Psoas muscle (tissue), 7 donors: ENCODE measurements at regions not wholly inside any gene's neighbourhood (a gene's known extent, or its start where the extent isn't known, plus 50 kb on each side); places are given as distances from the start of the nearest gene placed in this dataset.

Experiments
- ATAC-seq, 4 donors: fragments of 200-7000 bp; cut with Tn5 transposase; one replicate each; pipeline ENCODE4 v1.9.1; 2020; ENCODE audit warnings: moderate library complexity in 3 of 4, mild to moderate bottlenecking in 2 of 4
- DNase-seq, 2 donors: peaks; one replicate each; pipeline ENCODE4 v3.0.0-alpha.2; 2020
- H3K27ac ChIP-seq: fragments of 200-600 bp; one replicate; pipeline ENCODE4 v1.8.0; 2022
- H3K27me3 ChIP-seq, 3 donors: fragments of 200-600 bp in 1 of 3; one replicate each; pipeline versions ENCODE4 v1.6.1 to v1.8.0; 2013 to 2022; ENCODE audit warnings: low read length in 2 of 3, mild to moderate bottlenecking in 2 of 3, moderate library complexity in 1 of 3; ENCODE audit not compliant: insufficient read depth in 3 of 3
- H3K36me3 ChIP-seq, 2 donors: fragments of 200-600 bp in 1 of 2; one replicate each; pipeline versions ENCODE4 v1.6.1 to v1.8.0; 2013 to 2022; ENCODE audit warnings: low read depth in 1 of 2, mild to moderate bottlenecking in 1 of 2, moderate library complexity in 1 of 2; ENCODE audit not compliant: insufficient read depth in 1 of 2
- H3K4me1 ChIP-seq: fragments of 200-600 bp; one replicate; pipeline ENCODE4 v1.8.0; 2022
- H3K4me3 ChIP-seq: fragments of 200-600 bp; one replicate; pipeline ENCODE4 v1.8.0; 2022; ENCODE audit warnings: mild to moderate bottlenecking
- H3K9me3 ChIP-seq: fragments of 200-600 bp; one replicate; pipeline ENCODE4 v1.8.0; 2022
- WGBS, 3 donors: extraction: QIAGEN DNeasy Blood & Tissue Kit; methylation state at CpG; one replicate each; pipeline versions ENCODE4 v1.1.6 to v1.1.7; 2013; 5-methylcytosine and 5-hydroxymethylcytosine counted together
- intact Hi-C, 2 donors: fragments of 100-400 bp; cut with DNase I; formaldehyde crosslinking; loops; one replicate each; pipeline versions ENCODE4 v1.11.0 to v1.14.2; 2022
- TF ChIP-seq, protein P1 (sequence below): fragments of 200-600 bp; IDR thresholded peaks from one replicate; pipeline ENCODE4 v1.8.0; 2022; ENCODE audit warnings: antibody characterized with exemption
- donor health status: healthy with polysubstance abuse.
- donor health status: DM: no; HTN: no; CAD: no; lungs with moderate emphysema.
- donor health status: Bipolar disorder and iron deficiency.
- donor health status: healthy.
- donor health status: DM: yes; HTN: yes; CAD: no.
- donor health status: DM: no; HTN: no; CAD: no.
- donor health status: DM: yes; HTN: yes; CAD: no.

DNA sequence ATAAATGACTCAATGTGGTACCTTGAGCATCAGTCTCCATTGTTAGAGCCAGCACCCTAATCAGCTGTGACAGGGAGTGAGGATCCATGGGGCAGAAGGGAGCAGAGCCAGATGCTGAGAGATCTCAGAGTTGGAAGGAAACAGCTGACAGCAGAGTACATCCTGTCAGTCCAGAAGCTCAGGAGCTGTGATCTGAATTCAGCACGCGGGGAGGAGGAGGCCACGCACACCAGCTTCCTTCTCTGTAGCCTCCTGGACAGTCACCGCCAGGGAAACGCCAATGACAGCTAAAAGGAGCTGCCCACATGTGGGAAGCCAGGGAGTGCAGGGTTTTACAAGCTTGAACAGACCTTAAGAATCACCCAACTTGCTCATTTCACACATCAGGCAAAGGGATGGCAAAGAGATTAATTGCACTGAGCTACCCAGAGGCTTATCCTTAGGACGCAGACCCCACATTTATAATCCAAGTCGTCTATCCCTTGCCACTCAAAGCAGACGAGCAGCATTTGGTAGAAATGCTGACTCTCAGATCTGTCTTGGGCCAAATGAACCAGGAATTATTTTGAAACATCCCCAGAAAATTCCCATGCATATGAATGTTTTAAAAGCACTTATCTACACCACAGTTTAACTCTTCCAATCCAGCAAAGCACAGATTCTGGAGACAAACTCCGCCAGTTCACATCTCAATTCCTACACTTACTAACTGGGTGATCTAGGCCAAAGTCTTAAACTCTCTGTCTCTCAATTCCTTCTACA, 322.6 kb upstream of the TMTC1 start:
- Histone ChIP-seq H3K9me3 (no peaks in the 10 kb centered on the region), H3K27me3 (no peaks in the 10 kb centered on the region), H3K4me1 (no peaks in the 10 kb centered on the region), H3K4me3 (no peak overlapping the region), H3K36me3 (no peaks in the 10 kb centered on the region), H3K27ac (no peak overlapping the region)
- TF ChIP-seq, protein P1, sequence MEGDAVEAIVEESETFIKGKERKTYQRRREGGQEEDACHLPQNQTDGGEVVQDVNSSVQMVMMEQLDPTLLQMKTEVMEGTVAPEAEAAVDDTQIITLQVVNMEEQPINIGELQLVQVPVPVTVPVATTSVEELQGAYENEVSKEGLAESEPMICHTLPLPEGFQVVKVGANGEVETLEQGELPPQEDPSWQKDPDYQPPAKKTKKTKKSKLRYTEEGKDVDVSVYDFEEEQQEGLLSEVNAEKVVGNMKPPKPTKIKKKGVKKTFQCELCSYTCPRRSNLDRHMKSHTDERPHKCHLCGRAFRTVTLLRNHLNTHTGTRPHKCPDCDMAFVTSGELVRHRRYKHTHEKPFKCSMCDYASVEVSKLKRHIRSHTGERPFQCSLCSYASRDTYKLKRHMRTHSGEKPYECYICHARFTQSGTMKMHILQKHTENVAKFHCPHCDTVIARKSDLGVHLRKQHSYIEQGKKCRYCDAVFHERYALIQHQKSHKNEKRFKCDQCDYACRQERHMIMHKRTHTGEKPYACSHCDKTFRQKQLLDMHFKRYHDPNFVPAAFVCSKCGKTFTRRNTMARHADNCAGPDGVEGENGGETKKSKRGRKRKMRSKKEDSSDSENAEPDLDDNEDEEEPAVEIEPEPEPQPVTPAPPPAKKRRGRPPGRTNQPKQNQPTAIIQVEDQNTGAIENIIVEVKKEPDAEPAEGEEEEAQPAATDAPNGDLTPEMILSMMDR, result no peak
- 40 to 51% (median 47%) methylated on average over 9 of the region's 9 CpGs for WGBS, 3 donors
- intact Hi-C loops, result no loop called here
- no peak for DNase-seq
- ATAC-seq, result no peak

DNA sequence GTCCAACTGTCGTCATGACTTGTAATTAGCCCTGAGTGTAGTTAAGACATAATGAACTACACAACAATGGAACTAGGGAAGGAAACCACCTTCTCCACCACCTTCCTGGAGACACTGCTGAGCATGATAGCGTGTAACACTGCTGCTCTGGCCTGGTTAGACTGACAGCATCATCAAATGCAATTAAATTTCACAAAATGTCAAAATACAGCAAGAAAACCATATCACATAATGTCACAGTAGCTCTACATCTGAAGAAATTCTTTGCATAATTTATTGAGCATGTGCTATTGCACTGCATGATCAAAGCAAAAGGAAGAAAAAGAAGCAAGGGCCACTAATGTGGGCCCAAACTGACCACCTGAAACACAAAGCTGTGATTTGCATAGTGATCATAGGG, 321.8 kb upstream of the TMTC1 start:
- no peaks in the 10 kb centered on the region for H3K4me1 ChIP-seq
- ATAC-seq (no peak), DNase-seq (no peak)
- no peaks in the 10 kb centered on the region for H3K27me3 ChIP-seq
- no peak overlapping the region for H3K4me3 ChIP-seq
- no peaks in the 10 kb centered on the region for H3K36me3 ChIP-seq
- WGBS, 3 donors, result 70 to 81% (median 75%) methylated on average over 2 of the region's 2 CpGs
- H3K9me3 ChIP-seq, result no peaks in the 10 kb centered on the region
- intact Hi-C loops, result no loop called here
- H3K27ac ChIP-seq, result no peak overlapping the region
- TF ChIP-seq, protein P1, result no peak

DNA sequence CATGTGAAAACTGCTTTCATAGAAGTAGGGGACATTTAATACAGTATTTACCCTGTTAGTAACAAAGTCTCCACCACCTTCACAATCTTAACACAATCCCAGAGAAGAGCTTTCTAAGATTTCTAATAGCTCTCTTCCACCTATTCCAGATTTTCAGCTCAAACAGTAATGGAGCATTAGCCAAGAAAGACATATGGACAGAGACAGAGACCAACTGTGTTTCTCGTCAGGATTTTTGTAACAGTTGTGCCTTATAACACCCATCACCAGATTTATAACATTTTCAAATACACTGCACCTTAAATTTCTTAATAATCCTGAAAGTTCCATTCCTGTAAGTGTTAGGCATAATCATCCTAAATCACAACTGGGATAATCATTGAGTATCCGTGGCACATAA, 321.2 kb upstream of the TMTC1 start:
- intact Hi-C loops, result no loop called here
- no peaks in the 10 kb centered on the region for H3K4me1 ChIP-seq
- TF ChIP-seq, protein P1, result no peak
- H3K4me3 ChIP-seq, result no peak overlapping the region
- H3K27me3 ChIP-seq, result no peaks in the 10 kb centered on the region
- ATAC-seq, result no peak
- no peaks in the 10 kb centered on the region for H3K36me3 ChIP-seq
- no peak for DNase-seq
- no peak overlapping the region for H3K27ac ChIP-seq
- H3K9me3 ChIP-seq, result no peaks in the 10 kb centered on the region
- WGBS, 3 donors, result 58 to 61% (median 58%) methylated on average over 2 of the region's 2 CpGs

DNA sequence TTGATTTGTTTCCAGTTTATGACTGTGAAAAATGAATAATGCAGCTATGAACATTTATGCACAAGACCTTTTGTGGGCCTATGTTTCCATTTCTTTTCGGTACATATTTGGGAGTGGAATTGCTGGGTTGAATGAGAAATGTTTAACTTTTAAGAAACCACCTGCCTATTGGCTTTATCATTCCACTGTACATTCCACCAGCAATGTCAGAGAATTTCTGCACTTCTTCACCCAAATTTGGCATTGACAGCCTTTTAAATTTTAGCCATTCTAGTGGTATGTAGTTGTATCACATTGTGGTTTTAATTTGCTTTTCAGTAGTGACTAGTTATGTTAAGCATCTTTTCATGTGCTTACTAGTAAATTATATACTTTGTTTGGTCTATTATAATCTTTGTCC, 317.0 kb upstream of the TMTC1 start:
- Histone ChIP-seq H3K36me3 (no peaks in the 10 kb centered on the region), H3K4me3 (no peak overlapping the region), H3K27me3 (no peaks in the 10 kb centered on the region), H3K4me1 (no peaks in the 10 kb centered on the region), H3K9me3 (no peaks in the 10 kb centered on the region), H3K27ac (no peak overlapping the region)
- no peak for ATAC-seq
- intact Hi-C loops, result no loop called here
- 91 to 93% (median 92%) methylated on average over 1 of the region's 1 CpG for WGBS, 3 donors
- TF ChIP-seq, protein P1, result no peak
- no peak for DNase-seq

DNA sequence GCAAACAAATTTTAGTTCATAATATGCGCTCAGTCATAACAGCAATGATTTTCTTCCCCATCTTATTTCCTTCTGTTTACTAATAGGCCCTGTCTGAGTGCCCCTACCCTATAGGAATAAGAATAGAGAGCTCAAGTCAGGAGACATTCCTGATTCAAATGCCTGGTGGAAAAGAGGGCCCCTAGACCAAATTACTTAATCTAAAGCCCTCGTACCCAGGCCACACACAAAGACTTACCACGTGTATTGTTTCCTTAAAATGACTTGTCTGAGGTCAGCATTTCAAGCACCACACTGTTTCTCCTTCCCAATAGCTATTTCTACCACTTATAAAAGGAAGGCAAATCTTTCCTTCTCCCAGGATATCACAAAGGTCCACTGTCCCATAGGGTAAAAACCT, 314.9 kb upstream of the TMTC1 start:
- H3K9me3 ChIP-seq, result no peaks in the 10 kb centered on the region
- H3K36me3 ChIP-seq, result no peaks in the 10 kb centered on the region
- no peak for DNase-seq
- no peak for ATAC-seq
- H3K4me3 ChIP-seq, result no peak overlapping the region
- H3K27ac ChIP-seq, result no peak overlapping the region
- H3K27me3 ChIP-seq, result no peaks in the 10 kb centered on the region
- 64 to 72% (median 69%) methylated on average over 3 of the region's 3 CpGs for WGBS, 3 donors
- H3K4me1 ChIP-seq, result no peaks in the 10 kb centered on the region
- TF ChIP-seq, protein P1, result no peak
- intact Hi-C loops, result no loop called here
